HCT116 (cell line): ENCODE measurements at regions not wholly inside any gene's neighbourhood (a gene's known extent, or its start where the extent isn't known, plus 50 kb on each side); places are given as distances from the start of the nearest gene placed in this dataset.

ENCODE experiments used
- ELF1 ChIP-seq: IDR thresholded peaks from 2 replicates; pipeline ENCODE4 v1.6.1; 2012; ENCODE audit warnings: low read depth, borderline replicate concordance
- EZH2 ChIP-seq: fragments of 200-600 bp; sonication (generic); IDR thresholded peaks from 2 replicates; pipeline ENCODE4 v1.6.1; 2017; ENCODE audit warnings: antibody characterized with exemption, mixed run types
- JUND ChIP-seq: IDR thresholded peaks from 2 replicates; pipeline ENCODE4 v1.6.1; 2012
- POLR2A ChIP-seq: IDR thresholded peaks from 2 replicates; pipeline ENCODE4 v1.7.0; 2011; ENCODE audit warnings: borderline replicate concordance; ENCODE audit not compliant: insufficient read depth, insufficient read length; ENCODE audit errors: extremely low read depth
- POLR2AphosphoS5 ChIP-seq: IDR thresholded peaks from 2 replicates; pipeline ENCODE4 v1.6.1; 2011; ENCODE audit warnings: mild to moderate bottlenecking, low read depth, low read length, moderate library complexity
- TCF7L2 ChIP-seq: IDR thresholded peaks from 2 replicates; pipeline ENCODE4 v1.7.0; 2011; ENCODE audit warnings: borderline replicate concordance, inconsistent platforms; ENCODE audit not compliant: insufficient read depth, insufficient read length; ENCODE audit errors: extremely low read depth
- ZFX ChIP-seq: fragments of 450-650 bp; IDR thresholded peaks from 2 replicates; pipeline ENCODE4 v1.6.1; 2017
- ZNF274 ChIP-seq: fragments of 200-500 bp; sonication (Bioruptor generic); IDR thresholded peaks from 2 replicates; pipeline ENCODE4 v1.6.1; 2014; ENCODE audit warnings: mild to moderate bottlenecking, low read depth, low read length, inconsistent platforms
- TF ChIP-seq, protein P1 (sequence below): IDR thresholded peaks from 2 replicates; pipeline ENCODE4 v1.6.1; 2012; ENCODE audit warnings: low read depth
- TF ChIP-seq, protein P2 (sequence below), 3 experiments: fragments of 200-600 bp in 1 of 3; sonication (generic) in 1 of 3; IDR thresholded peaks in 2 of 3; conservative IDR thresholded peaks in 1 of 3; 2 replicates each; pipeline ENCODE4 v1.5.1; 2012 to 2017; ENCODE audit warnings: low read depth in 2 of 3, low read length in 2 of 3, antibody characterized with exemption in 1 of 3, borderline replicate concordance in 1 of 3, control low read depth in 1 of 3, mild to moderate bottlenecking in 1 of 3, mixed read lengths in 1 of 3, mixed run types in 1 of 3, moderate library complexity in 1 of 3; ENCODE audit not compliant: insufficient read depth in 1 of 3
- TF ChIP-seq, protein P3 (sequence below): IDR thresholded peaks from 2 replicates; pipeline ENCODE4 v1.6.1; 2012
- TF ChIP-seq, protein P4 (sequence below): IDR thresholded peaks from 2 replicates; pipeline ENCODE4 v1.6.1; 2012

DNA sequence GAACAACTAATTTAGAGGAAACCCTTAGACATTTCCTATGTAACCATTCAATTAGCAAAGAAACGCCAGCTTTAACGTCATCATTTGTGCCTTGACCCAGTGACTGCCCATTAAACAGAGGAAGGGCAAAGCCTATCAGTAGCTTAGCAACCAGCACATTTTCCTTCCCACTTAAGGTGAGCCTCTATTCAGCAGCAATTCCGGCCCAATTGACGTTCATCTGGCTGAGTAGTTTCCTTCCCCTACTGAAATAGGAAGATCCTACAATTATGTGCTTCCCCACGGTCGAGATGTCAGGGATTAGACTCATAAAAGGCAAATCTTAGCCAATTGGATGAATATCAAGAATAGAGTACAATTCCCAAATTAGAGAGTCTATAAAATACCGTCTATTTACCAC is 482.1 kb upstream of the ADAMTS5 start:
- TF ChIP-seq, protein P1, sequence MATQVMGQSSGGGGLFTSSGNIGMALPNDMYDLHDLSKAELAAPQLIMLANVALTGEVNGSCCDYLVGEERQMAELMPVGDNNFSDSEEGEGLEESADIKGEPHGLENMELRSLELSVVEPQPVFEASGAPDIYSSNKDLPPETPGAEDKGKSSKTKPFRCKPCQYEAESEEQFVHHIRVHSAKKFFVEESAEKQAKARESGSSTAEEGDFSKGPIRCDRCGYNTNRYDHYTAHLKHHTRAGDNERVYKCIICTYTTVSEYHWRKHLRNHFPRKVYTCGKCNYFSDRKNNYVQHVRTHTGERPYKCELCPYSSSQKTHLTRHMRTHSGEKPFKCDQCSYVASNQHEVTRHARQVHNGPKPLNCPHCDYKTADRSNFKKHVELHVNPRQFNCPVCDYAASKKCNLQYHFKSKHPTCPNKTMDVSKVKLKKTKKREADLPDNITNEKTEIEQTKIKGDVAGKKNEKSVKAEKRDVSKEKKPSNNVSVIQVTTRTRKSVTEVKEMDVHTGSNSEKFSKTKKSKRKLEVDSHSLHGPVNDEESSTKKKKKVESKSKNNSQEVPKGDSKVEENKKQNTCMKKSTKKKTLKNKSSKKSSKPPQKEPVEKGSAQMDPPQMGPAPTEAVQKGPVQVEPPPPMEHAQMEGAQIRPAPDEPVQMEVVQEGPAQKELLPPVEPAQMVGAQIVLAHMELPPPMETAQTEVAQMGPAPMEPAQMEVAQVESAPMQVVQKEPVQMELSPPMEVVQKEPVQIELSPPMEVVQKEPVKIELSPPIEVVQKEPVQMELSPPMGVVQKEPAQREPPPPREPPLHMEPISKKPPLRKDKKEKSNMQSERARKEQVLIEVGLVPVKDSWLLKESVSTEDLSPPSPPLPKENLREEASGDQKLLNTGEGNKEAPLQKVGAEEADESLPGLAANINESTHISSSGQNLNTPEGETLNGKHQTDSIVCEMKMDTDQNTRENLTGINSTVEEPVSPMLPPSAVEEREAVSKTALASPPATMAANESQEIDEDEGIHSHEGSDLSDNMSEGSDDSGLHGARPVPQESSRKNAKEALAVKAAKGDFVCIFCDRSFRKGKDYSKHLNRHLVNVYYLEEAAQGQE: no peak
- TF ChIP-seq POLR2A (no peak), POLR2AphosphoS5 (no peak), JUND (no peak), EZH2 (no peak), ZFX (no peak), ELF1 (no peak), TCF7L2 (no peak), ZNF274 (no peak)
- TF ChIP-seq, protein P2, sequence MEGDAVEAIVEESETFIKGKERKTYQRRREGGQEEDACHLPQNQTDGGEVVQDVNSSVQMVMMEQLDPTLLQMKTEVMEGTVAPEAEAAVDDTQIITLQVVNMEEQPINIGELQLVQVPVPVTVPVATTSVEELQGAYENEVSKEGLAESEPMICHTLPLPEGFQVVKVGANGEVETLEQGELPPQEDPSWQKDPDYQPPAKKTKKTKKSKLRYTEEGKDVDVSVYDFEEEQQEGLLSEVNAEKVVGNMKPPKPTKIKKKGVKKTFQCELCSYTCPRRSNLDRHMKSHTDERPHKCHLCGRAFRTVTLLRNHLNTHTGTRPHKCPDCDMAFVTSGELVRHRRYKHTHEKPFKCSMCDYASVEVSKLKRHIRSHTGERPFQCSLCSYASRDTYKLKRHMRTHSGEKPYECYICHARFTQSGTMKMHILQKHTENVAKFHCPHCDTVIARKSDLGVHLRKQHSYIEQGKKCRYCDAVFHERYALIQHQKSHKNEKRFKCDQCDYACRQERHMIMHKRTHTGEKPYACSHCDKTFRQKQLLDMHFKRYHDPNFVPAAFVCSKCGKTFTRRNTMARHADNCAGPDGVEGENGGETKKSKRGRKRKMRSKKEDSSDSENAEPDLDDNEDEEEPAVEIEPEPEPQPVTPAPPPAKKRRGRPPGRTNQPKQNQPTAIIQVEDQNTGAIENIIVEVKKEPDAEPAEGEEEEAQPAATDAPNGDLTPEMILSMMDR (IDR thresholded peaks at IDR 0.05 in 2 of 3, conservative IDR thresholded peaks at IDR 0.05 in 1 of 3; ENCODE audit: borderline replicate concordance in 1 of 3, insufficient read depth in 1 of 3, low read depth in 2 of 3, low read length in 2 of 3): no peak
- TF ChIP-seq, protein P3, sequence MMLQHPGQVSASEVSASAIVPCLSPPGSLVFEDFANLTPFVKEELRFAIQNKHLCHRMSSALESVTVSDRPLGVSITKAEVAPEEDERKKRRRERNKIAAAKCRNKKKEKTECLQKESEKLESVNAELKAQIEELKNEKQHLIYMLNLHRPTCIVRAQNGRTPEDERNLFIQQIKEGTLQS: no peak
- TF ChIP-seq, protein P4, sequence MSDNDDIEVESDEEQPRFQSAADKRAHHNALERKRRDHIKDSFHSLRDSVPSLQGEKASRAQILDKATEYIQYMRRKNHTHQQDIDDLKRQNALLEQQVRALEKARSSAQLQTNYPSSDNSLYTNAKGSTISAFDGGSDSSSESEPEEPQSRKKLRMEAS: no peak
